ENCODE measurements at regions not wholly inside any gene's neighbourhood (a gene's known extent, or its start where the extent isn't known, plus 50 kb on each side); places are given as distances from the start of the nearest gene placed in this dataset.
A peak's percentile ranks its signal among the peaks of the same experiment; 100 is the strongest.
"Not testable (repeated sequence)": the region's sequence is repeated elsewhere in the genome, so short reads cannot be mapped to it uniquely, and the experiment has no call there.

GRCh38 chr17:26731005-26731921, 562.7 kb upstream of the WSB1 start:
- DNase-seq (ENCODE audit: low spot score): no peak

DNA sequence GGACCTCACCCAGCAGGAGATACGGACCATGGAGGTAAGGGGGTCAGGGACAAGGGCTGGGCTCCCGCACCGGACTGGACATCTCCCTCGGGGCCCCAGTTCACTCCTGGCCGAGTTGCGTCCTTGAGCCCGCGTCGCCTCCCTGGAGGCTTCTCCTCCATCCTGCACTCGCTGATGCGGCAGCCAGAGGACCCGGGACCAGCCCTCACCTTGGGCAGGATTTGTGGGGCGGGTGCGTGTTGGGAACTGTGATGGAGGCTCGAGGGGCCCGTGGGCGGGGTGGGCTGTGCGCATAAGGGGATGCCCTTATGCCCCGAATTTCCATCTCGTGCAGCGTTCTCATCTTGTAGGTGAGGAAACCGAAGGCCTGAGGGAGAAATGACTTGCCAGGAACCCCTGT, 562.0 kb upstream of the WSB1 start:
- DNase-seq (ENCODE audit: low spot score): not testable (repeated sequence)

DNA sequence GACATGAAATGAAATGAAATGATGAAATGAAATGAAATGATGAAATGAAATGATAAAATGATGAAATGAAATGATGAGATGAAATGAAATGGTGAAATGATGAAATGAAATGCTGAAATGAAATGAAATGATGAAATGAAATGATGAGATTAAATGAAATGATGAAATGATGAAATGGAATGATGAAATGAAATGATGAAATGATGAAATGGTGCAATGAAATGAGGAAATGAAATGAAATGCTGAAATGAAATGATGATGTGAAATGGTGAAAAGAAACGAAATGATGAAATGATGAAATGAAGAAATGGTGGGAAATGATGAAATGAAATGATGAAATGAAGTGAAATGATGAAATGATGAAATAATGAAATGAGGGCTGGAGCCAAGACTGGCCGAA, 559.1 kb upstream of the WSB1 start:
- DNase-seq (ENCODE audit: low spot score): not testable (repeated sequence)

DNA sequence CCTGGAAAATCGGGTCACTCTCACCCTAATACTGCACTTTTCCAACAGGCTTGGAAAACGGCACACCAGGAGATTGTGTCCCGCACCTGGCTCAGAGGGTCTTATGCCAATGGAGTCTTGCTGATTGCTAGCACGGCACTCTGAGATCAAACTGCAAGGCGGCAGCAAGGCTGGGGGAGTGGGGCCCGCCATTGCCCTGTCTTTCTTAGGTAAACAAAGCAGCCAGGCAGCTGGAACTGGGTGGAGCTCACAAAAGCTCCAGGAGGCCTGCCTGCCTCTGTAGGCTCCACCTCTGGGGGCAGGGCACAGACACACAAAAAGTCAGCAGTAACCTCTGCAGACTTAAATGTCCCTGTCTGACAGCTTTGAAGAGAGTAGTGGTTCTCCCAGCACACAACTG, 557.9 kb upstream of the WSB1 start:
- DNase-seq (ENCODE audit: low spot score): not testable (repeated sequence)

GRCh38 chr17:26765860-26766709, 527.8 kb upstream of the WSB1 start:
- DNase-seq (ENCODE audit: low spot score): no peak

DNA sequence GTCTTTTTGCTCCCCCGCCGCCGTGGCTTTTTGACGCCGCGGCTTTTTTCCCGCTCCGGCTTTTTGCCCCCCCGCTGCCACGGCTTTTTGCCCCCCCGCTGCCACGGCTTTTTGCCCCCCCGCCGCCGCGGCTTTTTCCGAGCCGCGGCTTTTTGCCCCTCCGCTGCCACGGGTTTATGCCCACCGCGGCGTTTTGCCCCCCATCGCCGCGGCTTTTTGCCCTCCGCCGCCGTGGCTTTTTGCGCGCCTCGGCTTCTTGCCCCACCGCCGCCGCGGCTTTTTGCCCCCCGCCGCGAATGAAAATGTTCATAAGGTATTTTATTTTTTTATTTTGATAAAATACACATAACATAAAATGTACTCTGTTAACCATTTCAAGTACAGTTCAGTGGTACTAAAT, 527.2 kb upstream of the WSB1 start:
- DNase-seq (ENCODE audit: low spot score): no peak

DNA sequence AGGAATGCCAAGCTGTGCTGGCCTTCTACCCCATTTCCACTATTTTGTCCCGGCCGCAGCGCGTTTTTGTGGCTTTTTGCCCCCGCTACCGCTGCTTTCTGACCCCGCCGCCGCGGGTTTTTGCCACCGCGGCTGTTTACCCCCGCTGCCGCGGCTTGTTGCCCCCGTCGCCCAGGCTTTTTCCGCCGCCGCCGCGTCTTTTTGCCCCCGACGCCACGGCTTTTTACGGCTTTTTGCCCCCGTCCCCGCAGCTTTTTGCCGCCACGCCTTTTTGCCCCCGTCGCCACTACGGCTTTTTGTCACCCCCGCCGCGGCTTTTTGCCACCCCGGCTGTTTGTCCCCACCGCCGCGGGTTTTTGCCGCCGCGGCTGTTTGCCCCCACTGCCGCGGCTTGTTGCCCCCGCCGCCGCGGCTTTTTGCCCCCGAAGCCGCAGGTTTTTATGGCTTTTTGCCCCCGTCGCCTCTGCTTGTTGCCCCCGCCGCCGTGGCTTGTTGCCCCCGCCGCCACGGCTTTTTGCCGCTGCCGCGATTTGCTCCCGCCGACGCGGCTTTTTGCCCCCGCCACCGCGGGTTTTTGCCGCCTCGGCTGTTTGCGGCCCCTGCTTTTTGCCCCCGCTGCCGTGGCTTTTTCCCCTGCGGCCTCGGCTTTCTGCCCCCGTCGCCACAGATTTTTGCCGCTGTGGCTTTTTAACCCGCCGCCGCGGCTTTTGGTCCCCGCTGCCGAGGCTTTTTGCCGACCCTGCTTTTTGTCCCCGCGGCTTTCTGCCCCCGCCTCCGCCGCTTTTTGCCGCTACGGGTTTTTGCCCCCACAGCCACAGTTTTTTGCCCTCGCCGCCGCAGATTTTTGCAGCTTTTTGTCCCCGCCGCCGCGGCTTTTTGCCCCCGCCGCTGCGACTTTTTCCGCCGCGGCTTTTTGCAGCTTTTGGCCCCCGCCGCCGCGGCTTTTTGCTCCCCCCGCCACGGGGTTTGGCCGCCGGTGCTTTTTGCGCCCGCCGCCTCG, 520.4 kb upstream of the WSB1 start:
- no peak for DNase-seq (ENCODE audit: low spot score)

- DNase-seq (ENCODE audit: low spot score): no peak
Observed at GRCh38 chr17:26774291-26775218, 519.4 kb upstream of the WSB1 start.

DNA sequence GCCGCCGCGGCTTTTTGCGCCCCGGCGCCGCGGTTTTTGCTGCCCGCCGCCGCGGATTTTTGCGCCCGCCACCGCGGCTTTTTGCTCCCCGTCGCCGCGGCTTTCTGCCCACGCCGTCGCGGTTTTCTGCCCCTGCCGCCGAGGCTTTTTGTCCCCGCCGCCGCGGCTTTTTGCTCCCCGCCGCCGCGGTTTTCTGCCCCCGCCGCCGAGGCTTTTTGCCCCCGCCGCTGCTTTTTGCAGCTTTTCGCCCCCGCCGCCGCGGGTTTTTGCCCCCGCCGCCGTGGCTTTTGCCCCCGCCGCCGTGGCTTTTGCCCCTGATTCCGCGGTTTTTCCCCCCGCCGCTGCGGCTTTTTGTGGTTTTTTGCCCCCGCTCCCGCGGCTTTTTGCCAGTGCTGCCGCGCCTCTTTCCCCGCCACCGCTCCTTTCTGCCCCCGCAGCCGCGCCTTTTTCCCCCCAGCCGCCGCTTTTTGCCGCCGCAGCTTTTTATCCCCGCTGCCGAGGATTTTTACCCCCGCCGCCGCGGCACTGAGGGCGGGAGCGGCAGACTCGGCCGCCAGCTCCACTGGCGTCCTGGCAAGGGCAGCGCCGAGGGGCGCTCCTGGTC, 518.6 kb upstream of the WSB1 start:
- DNase-seq (ENCODE audit: low spot score): no peak

GRCh38 chr17:26780187-26780814, 513.6 kb upstream of the WSB1 start:
- not testable (repeated sequence) for DNase-seq (ENCODE audit: low spot score)

GRCh38 chr17:26782153-26782552, 511.8 kb upstream of the WSB1 start:
- DNase-seq (ENCODE audit: low spot score): no peak

DNA sequence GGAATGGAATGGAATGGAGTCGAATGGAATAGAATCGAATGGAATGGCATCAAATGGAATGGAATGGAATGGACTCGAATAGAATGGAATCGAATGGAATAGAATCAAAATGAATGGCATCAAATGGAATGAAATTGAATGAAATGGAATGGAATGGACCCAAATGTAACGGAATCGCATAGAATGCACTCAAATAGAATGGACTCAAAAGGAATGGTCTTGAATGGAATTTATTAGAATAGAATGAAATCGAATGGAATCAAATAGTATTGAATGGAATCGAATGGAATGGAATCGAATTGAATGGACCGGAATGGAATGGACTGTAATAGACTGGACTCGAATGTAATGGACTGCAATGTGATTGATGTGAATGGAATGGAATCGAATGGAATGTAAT, 501.4 kb upstream of the WSB1 start:
- peak; percentile 6 for DNase-seq (ENCODE audit: low spot score)

DNA sequence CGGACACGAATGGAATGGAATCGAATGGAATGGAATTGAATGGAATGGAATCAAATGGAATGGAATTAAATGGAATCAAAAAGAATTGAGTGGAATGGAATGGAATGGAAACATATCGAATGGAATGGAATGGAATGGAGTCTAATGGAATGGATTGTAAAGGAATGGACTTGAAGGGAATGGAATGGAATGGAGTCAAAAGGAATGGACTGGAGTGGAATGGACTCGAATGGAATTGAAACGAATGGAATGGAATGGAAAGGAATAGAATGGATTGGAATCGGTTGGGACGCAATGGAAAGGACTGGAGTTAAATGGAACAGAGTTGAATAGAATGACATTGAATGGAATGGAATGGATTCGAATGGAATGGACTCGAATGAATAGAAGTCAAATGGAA, 486.9 kb upstream of the WSB1 start:
- no peak for DNase-seq (ENCODE audit: low spot score)

GRCh38 chr17:26809033-26809432, 484.9 kb upstream of the WSB1 start:
- no peak for DNase-seq (ENCODE audit: low spot score)

- peak; percentile 2 for DNase-seq (ENCODE audit: low spot score)
Observed at GRCh38 chr17:26818736-26819135, 475.2 kb upstream of the WSB1 start.

All from hematopoietic multipotent progenitor cell treated with erythropoietin and hydrocortisone succinate and interleukin-3 and kit ligand, for 15 days (in vitro differentiated cells).